ENCODE measurements at regions not wholly inside any gene's neighbourhood (a gene's known extent, or its start where the extent isn't known, plus 50 kb on each side); places are given as distances from the start of the nearest gene placed in this dataset.

GRCh38 chr13:31499274-31499673, 240.1 kb upstream of the RXFP2 start:
- TF ChIP-seq, protein P1, sequence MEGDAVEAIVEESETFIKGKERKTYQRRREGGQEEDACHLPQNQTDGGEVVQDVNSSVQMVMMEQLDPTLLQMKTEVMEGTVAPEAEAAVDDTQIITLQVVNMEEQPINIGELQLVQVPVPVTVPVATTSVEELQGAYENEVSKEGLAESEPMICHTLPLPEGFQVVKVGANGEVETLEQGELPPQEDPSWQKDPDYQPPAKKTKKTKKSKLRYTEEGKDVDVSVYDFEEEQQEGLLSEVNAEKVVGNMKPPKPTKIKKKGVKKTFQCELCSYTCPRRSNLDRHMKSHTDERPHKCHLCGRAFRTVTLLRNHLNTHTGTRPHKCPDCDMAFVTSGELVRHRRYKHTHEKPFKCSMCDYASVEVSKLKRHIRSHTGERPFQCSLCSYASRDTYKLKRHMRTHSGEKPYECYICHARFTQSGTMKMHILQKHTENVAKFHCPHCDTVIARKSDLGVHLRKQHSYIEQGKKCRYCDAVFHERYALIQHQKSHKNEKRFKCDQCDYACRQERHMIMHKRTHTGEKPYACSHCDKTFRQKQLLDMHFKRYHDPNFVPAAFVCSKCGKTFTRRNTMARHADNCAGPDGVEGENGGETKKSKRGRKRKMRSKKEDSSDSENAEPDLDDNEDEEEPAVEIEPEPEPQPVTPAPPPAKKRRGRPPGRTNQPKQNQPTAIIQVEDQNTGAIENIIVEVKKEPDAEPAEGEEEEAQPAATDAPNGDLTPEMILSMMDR (IDR thresholded peaks at IDR 0.05), result no peak
- TF ChIP-seq POLR2A (IDR thresholded peaks at IDR 0.05), result no peak
